ENCODE measurements at regions not wholly inside any gene's neighbourhood (a gene's known extent, or its start where the extent isn't known, plus 50 kb on each side); places are given as distances from the start of the nearest gene placed in this dataset.

- TF ChIP-seq GATA2 (IDR thresholded peaks at IDR 0.05; ENCODE audit: low read depth, low read length), result no peak
- no peak for TF ChIP-seq GATA3 (IDR thresholded peaks at IDR 0.05; ENCODE audit: low read depth, low read length)
Measured at GRCh38 chr12:90322006-90322405, 613.4 kb upstream of the ATP2B1 start.

All from SH-SY5Y (cell line).